ENCODE measurements at regions not wholly inside any gene's neighbourhood (a gene's known extent, or its start where the extent isn't known, plus 50 kb on each side); places are given as distances from the start of the nearest gene placed in this dataset.

GRCh38 chr5:88394536-88395175 is 126.0 kb upstream of the TMEM161B start:
- DNase-seq = no peak

DNA sequence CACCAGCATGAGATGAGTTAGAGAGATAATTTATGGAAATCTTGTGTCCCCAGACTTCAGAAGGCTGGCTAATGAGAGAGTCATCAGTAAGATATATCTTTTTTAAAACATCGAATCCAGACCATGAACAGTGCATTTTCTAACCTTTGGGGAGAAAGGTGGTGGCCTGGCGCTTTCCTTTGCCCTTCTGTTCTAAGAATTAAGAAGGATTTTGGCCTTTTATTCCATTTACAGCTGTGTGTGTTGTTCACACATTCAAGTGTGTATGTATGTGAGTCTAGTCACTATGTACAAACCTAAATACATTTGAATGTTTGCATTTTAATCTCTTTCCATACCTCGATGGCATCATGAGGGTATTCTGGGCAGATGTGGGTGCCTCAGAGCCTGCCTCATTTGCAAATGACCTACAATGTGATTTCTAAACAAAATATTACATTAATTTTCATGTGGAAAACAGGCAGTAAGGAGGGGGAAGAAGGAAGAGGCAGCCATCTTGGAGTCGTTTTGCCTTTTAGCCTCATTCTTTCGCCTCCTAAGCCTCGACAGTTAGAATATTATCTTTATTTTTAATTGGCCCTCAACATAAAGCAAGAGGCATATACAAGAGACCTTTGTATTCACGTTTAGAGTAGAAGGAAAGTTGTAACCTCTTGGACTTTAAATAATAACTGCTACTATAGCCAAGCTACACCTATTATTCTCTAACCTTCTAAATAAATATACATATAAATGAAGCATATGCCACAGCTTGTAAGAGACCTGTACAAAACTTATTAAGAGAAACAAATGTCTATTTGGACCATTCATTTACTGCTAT is 125.3 kb upstream of the TMEM161B start:
- no peak for DNase-seq

GRCh38 chr5:88393042-88393441 is 124.4 kb upstream of the TMEM161B start:
- no peak for DNase-seq

- no peak for DNase-seq
Measured at GRCh38 chr5:88391991-88392390, 123.3 kb upstream of the TMEM161B start.

GRCh38 chr5:88391116-88391515 is 122.5 kb upstream of the TMEM161B start:
- no peak for DNase-seq

DNA sequence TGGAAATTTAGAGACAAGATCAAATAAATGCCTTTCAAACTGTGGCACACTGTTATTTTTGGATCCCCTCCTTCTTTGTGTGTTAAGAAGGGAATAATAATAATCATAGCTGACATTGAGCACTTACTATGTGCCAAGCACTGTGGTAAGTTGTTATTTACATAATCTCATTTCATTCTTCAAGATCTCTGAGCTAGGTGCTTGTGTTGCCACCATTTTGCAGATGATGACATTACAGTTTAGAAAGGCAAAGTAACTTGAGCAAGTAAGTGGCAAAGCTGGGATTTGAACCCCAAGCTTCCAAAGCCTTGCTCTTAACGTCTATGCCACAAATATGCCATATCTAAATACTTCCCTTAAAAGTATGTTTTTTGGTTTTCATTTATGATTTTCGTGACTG is 121.8 kb upstream of the TMEM161B start:
- DNase-seq = no peak

- no peak for DNase-seq
Measured at GRCh38 chr5:88390096-88390441, 121.4 kb upstream of the TMEM161B start.

DNA sequence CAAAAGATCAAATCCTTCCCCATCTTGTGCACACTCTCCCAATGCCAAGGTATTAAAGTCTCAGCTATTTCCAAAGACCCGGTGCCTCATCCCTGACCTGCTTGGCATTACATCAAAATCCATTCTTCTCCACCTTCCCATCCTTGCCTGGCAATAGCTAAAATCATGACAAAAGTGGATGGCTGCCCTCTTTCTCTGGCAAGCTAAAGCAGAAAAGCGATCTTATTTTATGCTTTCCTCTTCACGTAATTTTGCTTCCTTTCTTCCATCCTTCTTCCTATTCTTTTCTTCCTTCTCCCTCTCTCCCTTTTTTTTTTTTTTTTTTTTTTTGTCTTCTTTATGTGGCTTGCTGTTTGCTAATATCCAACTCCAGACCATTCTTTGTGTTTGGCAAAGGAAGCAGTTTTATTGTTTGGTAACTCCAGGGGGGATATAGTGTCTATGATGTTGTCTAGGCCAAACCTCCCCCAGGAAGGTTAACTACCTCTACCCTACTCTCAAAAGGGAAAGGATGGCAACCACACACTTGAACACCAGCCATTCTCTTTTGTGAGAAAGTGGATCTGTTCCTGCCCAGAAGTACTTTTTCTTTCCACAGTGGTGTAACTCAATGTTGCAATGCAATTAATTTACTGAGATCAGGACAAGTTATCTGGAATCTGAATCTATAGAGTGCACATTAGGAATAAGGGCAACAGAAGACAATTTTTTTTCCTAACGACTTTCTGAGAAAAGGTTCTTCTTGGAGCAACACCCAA is 120.9 kb upstream of the TMEM161B start:
- DNase-seq = no peak

- no peak for DNase-seq
Measured at GRCh38 chr5:88388476-88389337, 120.1 kb upstream of the TMEM161B start.

DNA sequence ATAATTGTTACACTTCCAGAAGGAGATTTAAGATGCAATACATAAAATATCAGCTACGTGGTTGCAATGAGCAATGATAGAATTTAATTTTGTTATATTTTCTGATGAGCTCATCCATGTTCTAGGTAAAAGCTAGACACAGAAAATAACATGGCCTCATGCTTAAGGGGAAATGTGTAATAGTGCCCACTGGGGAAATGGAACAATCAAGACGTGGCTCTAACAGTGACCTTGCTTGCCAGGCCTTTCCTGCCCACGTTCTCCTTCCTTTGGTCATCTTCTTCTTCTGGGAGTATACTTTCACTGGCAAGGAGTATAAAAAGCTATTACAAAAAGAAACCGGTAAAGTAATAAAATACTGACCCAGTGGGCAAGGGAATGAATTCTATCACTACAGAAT is 116.2 kb upstream of the TMEM161B start:
- DNase-seq = no peak

- DNase-seq = no peak
Measured at GRCh38 chr5:88380332-88380731, 111.7 kb upstream of the TMEM161B start.

DNA sequence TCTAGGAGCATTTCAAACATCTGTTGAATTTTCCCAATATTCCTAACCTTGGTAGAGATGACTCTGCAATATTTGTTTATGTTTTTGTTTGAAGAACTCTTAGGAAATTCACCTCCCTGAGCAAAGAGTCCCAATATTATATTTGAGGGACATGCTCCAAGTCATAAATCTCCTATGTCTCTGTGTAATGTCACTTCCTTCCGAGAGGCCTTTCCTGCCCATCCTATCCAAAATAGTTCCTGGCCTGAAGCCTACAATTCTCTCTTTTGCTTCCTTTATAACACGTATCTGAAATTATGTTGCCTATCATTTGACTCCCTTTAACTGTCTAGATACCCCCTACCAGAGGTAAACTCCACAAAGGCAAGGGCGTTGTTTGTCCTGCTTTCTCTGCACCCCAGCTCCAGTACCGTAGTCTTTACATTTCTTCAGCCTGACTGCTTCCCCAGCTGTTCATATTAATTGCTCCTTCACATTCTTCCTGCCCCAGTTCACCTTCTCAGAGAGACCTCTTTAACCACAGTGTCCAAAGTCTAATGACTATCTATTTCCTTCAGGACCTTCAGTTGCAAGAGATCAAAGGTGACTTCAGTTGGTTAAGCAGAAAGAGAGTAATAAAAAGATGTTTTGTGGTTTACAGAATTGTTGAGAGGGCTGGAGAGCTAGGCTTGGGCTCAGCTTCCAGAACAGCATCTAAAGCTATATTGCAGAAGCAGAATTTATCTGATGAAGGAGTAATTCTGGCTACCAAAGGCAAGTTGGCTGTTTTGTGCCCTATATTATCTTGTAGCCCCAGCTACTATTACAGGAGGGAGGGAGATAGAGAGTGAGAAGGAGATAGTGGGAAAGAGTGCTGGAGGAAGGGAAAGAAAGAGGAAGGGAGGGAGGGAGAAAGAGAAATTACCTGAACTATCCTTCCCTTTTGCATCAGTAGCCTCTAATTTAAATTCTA is 109.3 kb upstream of the TMEM161B start:
- no peak for DNase-seq

GRCh38 chr5:88377240-88377639 is 108.6 kb upstream of the TMEM161B start:
- no peak for DNase-seq

- DNase-seq = no peak
Measured at GRCh38 chr5:88376728-88377127, 108.1 kb upstream of the TMEM161B start.

GRCh38 chr5:88374391-88374790 is 105.7 kb upstream of the TMEM161B start:
- no peak for DNase-seq

- DNase-seq = no peak
Measured at GRCh38 chr5:88370824-88371223, 102.2 kb upstream of the TMEM161B start.

- no peak for DNase-seq
Measured at GRCh38 chr5:88368201-88368600, 99.6 kb upstream of the TMEM161B start.

- DNase-seq = no peak
Measured at GRCh38 chr5:88364991-88365390, 96.3 kb upstream of the TMEM161B start.

- DNase-seq = no peak
Measured at GRCh38 chr5:88355490-88356050, 86.9 kb upstream of the TMEM161B start.

DNA sequence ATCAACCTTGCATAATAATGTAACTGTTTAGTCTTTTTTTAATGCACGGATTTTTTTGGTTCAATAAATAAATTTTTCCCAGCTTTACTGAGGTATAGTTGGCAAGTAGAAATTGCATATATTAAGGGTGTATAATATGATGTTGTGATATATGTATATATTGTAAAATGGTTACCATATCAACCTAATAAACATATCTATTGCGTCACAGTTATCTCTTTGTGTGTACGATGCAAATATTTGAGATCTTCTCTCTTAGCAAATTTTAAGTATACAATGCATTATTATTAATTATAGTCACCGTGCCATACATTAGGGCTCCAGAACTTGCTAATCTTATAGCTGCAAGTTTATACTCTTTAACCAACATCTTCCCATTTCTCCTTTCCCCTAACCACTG is 57.2 kb upstream of the TMEM161B start:
- no peak for DNase-seq

- no peak for DNase-seq
Measured at GRCh38 chr5:88322785-88323184, 54.1 kb upstream of the TMEM161B start.

Data from CD4-positive, alpha-beta T cell treated with Interleukin-12 subunit alpha and Interleukin-12 subunit beta, for 1 hour (primary cell).